Mesendoderm (in vitro differentiated cells): ENCODE measurements at regions not wholly inside any gene's neighbourhood (a gene's known extent, or its start where the extent isn't known, plus 50 kb on each side); places are given as distances from the start of the nearest gene placed in this dataset.
"Not testable (repeated sequence)": the region's sequence is repeated elsewhere in the genome, so short reads cannot be mapped to it uniquely, and the experiment has no call there.

ENCODE experiments used
- DNase-seq: peaks from one replicate; pipeline ENCODE4 v3.0.0; 2013
- H2AK5ac ChIP-seq: 2 replicates; pipeline ENCODE4 v1.6.1; 2013; ENCODE audit warnings: low read length, inconsistent platforms
- H2BK120ac ChIP-seq: 2 replicates; pipeline ENCODE4 v1.6.1; 2013; ENCODE audit warnings: low read depth, mild to moderate bottlenecking, low read length, moderate library complexity, mixed read lengths
- H2BK15ac ChIP-seq: replicated peaks from 2 replicates; pipeline ENCODE4 v1.6.1; 2013; ENCODE audit warnings: low read depth, mild to moderate bottlenecking, moderate library complexity
- H2BK5ac ChIP-seq: 2 replicates; pipeline ENCODE4 v1.6.1; 2013; ENCODE audit warnings: low read length, inconsistent platforms
- H3K18ac ChIP-seq: 2 replicates; pipeline ENCODE4 v1.6.1; 2013; ENCODE audit warnings: mild to moderate bottlenecking, low read length, mixed read lengths
- H3K23ac ChIP-seq: one replicate; pipeline ENCODE4 v1.6.1; 2013; ENCODE audit warnings: low read length
- H3K27ac ChIP-seq: 2 replicates; pipeline ENCODE4 v1.5.1; 2013; ENCODE audit warnings: low read depth, mild to moderate bottlenecking, inconsistent platforms, low read length, moderate library complexity
- H3K27me3 ChIP-seq: 2 replicates; pipeline ENCODE4 v1.6.1; 2013; ENCODE audit warnings: low read length, control low read depth, mild to moderate bottlenecking, inconsistent platforms; ENCODE audit not compliant: insufficient read depth, poor library complexity
- H3K36me3 ChIP-seq: 2 replicates; pipeline ENCODE4 v1.6.1; 2013; ENCODE audit warnings: low read length, inconsistent platforms; ENCODE audit not compliant: control insufficient read depth, insufficient read depth
- H3K4ac ChIP-seq: one replicate; pipeline ENCODE4 v1.6.1; 2013; ENCODE audit warnings: low read depth, mild to moderate bottlenecking, low read length, moderate library complexity
- H3K4me1 ChIP-seq: 2 replicates; pipeline ENCODE4 v1.6.1; 2013; ENCODE audit warnings: low read depth, low read length, inconsistent platforms; ENCODE audit not compliant: control insufficient read depth
- H3K4me2 ChIP-seq: 2 replicates; pipeline ENCODE4 v1.6.1; 2013; ENCODE audit warnings: low read length
- H3K4me3 ChIP-seq: 2 replicates; pipeline ENCODE4 v1.5.1; 2013; ENCODE audit warnings: mild to moderate bottlenecking, low read length
- H3K56ac ChIP-seq: one replicate; pipeline ENCODE4 v1.6.1; 2013; ENCODE audit warnings: low read length
- H3K79me1 ChIP-seq: 2 replicates; pipeline ENCODE4 v1.6.1; 2013; ENCODE audit warnings: low read length, inconsistent platforms
- H3K79me2 ChIP-seq: 2 replicates; pipeline ENCODE4 v1.6.1; 2013; ENCODE audit warnings: mild to moderate bottlenecking, low read length; ENCODE audit not compliant: control insufficient read depth, insufficient read depth
- H3K9ac ChIP-seq: 2 replicates; pipeline ENCODE4 v1.6.1; 2013; ENCODE audit warnings: low read length, inconsistent platforms
- H4K5ac ChIP-seq: one replicate; pipeline ENCODE4 v1.6.1; 2013; ENCODE audit warnings: low read length
- H4K8ac ChIP-seq: one replicate; pipeline ENCODE4 v1.6.1; 2013; ENCODE audit warnings: low read depth, mild to moderate bottlenecking, control low read depth, low read length, moderate library complexity
- WGBS: extraction: QIAGEN DNeasy Blood & Tissue Kit; methylation state at CpG from one replicate; pipeline ENCODE4 v1.1.7; 2013; ENCODE audit warnings: low lambda C conversion rate, missing lambda C conversion rate; ENCODE audit not compliant: insufficient coverage; ENCODE audit errors: extremely low coverage; 5-methylcytosine and 5-hydroxymethylcytosine counted together

- H3K27me3 ChIP-seq: no peaks in the 10 kb centered on the region
- no peak overlapping the region for H2BK120ac ChIP-seq
- no peak overlapping the region for H3K18ac ChIP-seq
- H2BK5ac ChIP-seq: no peak overlapping the region
- no peaks in the 10 kb centered on the region for H3K4me1 ChIP-seq
- no peak overlapping the region for H4K8ac ChIP-seq
- H3K79me1 ChIP-seq: no peaks in the 10 kb centered on the region
- H3K4ac ChIP-seq: no peak overlapping the region
- no peak overlapping the region for H3K4me2 ChIP-seq
- no CpG with 5 or more reads among the region's 1 CpG for WGBS
- no peak overlapping the region for H4K5ac ChIP-seq
- H3K56ac ChIP-seq: no peak overlapping the region
- no peaks in the 10 kb centered on the region for H3K36me3 ChIP-seq
- no peak overlapping the region for H3K27ac ChIP-seq
- no peak for DNase-seq
- no peak overlapping the region for H3K9ac ChIP-seq
- H3K4me3 ChIP-seq: no peak overlapping the region
- H3K23ac ChIP-seq: no peak overlapping the region
- no peaks in the 10 kb centered on the region for H3K79me2 ChIP-seq
- no peak overlapping the region for H2AK5ac ChIP-seq
- H2BK15ac ChIP-seq: no peak overlapping the region
Observed at GRCh38 chr5:44945743-44946142, 137.0 kb downstream of the MRPS30 start.

- Histone ChIP-seq H3K27ac (no peak overlapping the region), H3K4ac (no peak overlapping the region), H2BK15ac (no peak overlapping the region), H3K79me1 (no peaks in the 10 kb centered on the region), H3K27me3 (no peaks in the 10 kb centered on the region), H4K8ac (no peak overlapping the region), H2BK120ac (no peak overlapping the region), H2BK5ac (no peak overlapping the region), H3K9ac (no peak overlapping the region), H3K4me3 (no peak overlapping the region), H3K79me2 (no peaks in the 10 kb centered on the region), H2AK5ac (no peak overlapping the region), H3K36me3 (no peaks in the 10 kb centered on the region), H4K5ac (no peak overlapping the region), H3K23ac (no peak overlapping the region), H3K56ac (no peak overlapping the region), H3K18ac (no peak overlapping the region), H3K4me1 (no peaks in the 10 kb centered on the region), H3K4me2 (no peak overlapping the region)
- WGBS: no CpG with 5 or more reads among the region's 4 CpGs
- DNase-seq: no peak
Observed at GRCh38 chr5:44949687-44950086, 140.9 kb downstream of the MRPS30 start.

GRCh38 chr5:44951371-44951770 is 142.6 kb downstream of the MRPS30 start:
- no peak overlapping the region for H4K8ac ChIP-seq
- H3K18ac ChIP-seq: no peak overlapping the region
- no peaks in the 10 kb centered on the region for H3K79me1 ChIP-seq
- no peak overlapping the region for H3K23ac ChIP-seq
- no peaks in the 10 kb centered on the region for H3K36me3 ChIP-seq
- no CpG with 5 or more reads among the region's 3 CpGs for WGBS
- H3K9ac ChIP-seq: no peak overlapping the region
- DNase-seq: no peak
- H3K56ac ChIP-seq: no peak overlapping the region
- H3K27ac ChIP-seq: no peak overlapping the region
- H3K27me3 ChIP-seq: no peaks in the 10 kb centered on the region
- no peaks in the 10 kb centered on the region for H3K4me1 ChIP-seq
- H4K5ac ChIP-seq: no peak overlapping the region
- no peak overlapping the region for H2BK120ac ChIP-seq
- no peak overlapping the region for H3K4me3 ChIP-seq
- no peaks in the 10 kb centered on the region for H3K79me2 ChIP-seq
- H3K4me2 ChIP-seq: no peak overlapping the region
- H3K4ac ChIP-seq: no peak overlapping the region
- H2AK5ac ChIP-seq: no peak overlapping the region
- no peak overlapping the region for H2BK5ac ChIP-seq
- H2BK15ac ChIP-seq: no peak overlapping the region

- WGBS: no CpG with 5 or more reads among the region's 1 CpG
- H3K4me1 ChIP-seq: no peaks in the 10 kb centered on the region
- no peak overlapping the region for H3K4ac ChIP-seq
- H3K27ac ChIP-seq: no peak overlapping the region
- H2BK5ac ChIP-seq: no peak overlapping the region
- H3K18ac ChIP-seq: no peak overlapping the region
- H3K23ac ChIP-seq: no peak overlapping the region
- no peaks in the 10 kb centered on the region for H3K79me1 ChIP-seq
- H3K4me3 ChIP-seq: no peak overlapping the region
- no peak overlapping the region for H2AK5ac ChIP-seq
- H4K8ac ChIP-seq: no peak overlapping the region
- no peaks in the 10 kb centered on the region for H3K36me3 ChIP-seq
- H4K5ac ChIP-seq: no peak overlapping the region
- H3K4me2 ChIP-seq: no peak overlapping the region
- H3K79me2 ChIP-seq: no peaks in the 10 kb centered on the region
- no peak overlapping the region for H2BK15ac ChIP-seq
- no peaks in the 10 kb centered on the region for H3K27me3 ChIP-seq
- no peak overlapping the region for H3K56ac ChIP-seq
- H3K9ac ChIP-seq: no peak overlapping the region
- H2BK120ac ChIP-seq: no peak overlapping the region
- peak; percentile 71 for DNase-seq
Observed at GRCh38 chr5:44952376-44952775, 143.6 kb downstream of the MRPS30 start.

DNA sequence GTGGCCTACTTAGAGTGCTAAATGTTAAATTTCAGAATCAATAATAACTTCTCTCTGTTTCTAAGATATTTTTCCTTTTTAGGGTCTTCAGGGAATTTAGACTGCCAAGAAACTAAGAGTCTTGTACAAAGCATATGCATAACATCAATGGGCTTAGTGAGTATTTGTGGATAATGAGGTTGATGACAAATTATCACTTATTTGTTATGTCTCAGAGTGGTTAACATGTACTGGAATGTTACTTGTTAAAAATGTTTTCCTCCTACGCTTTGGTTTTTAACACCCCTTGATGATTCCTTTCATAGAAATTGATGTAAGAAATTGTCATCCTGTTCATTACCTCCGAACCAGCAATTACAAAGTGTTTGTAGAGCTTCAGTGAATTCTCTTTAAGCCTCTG is 144.3 kb downstream of the MRPS30 start:
- Histone ChIP-seq H3K4ac (no peak overlapping the region), H3K4me2 (no peak overlapping the region), H3K79me2 (no peaks in the 10 kb centered on the region), H3K4me1 (no peaks in the 10 kb centered on the region), H3K27me3 (no peaks in the 10 kb centered on the region), H3K36me3 (no peaks in the 10 kb centered on the region), H3K79me1 (no peaks in the 10 kb centered on the region), H3K56ac (no peak overlapping the region), H2BK120ac (no peak overlapping the region), H3K9ac (no peak overlapping the region), H3K27ac (no peak overlapping the region), H3K4me3 (no peak overlapping the region), H3K18ac (no peak overlapping the region), H2AK5ac (no peak overlapping the region), H3K23ac (no peak overlapping the region), H4K8ac (no peak overlapping the region), H2BK5ac (no peak overlapping the region), H4K5ac (no peak overlapping the region), H2BK15ac (no peak overlapping the region)
- DNase-seq: no peak
- WGBS: no CpG with 5 or more reads among the region's 2 CpGs

- not testable (repeated sequence) for H4K5ac ChIP-seq, H2AK5ac ChIP-seq, H3K56ac ChIP-seq, H3K79me1 ChIP-seq, H3K23ac ChIP-seq, H3K9ac ChIP-seq, H3K4ac ChIP-seq, H3K18ac ChIP-seq, H2BK120ac ChIP-seq, H3K27me3 ChIP-seq, H4K8ac ChIP-seq, H2BK15ac ChIP-seq, H2BK5ac ChIP-seq, H3K4me1 ChIP-seq, DNase-seq, H3K27ac ChIP-seq, H3K79me2 ChIP-seq, H3K36me3 ChIP-seq, H3K4me3 ChIP-seq, H3K4me2 ChIP-seq
- no CpG with 5 or more reads among the region's 6 CpGs for WGBS
Observed at GRCh38 chr5:44958943-44959454, 150.3 kb downstream of the MRPS30 start.
